Neural progenitor cell (in vitro differentiated cells): ENCODE measurements at regions not wholly inside any gene's neighbourhood (a gene's known extent, or its start where the extent isn't known, plus 50 kb on each side); places are given as distances from the start of the nearest gene placed in this dataset.
A peak's percentile ranks its signal among the peaks of the same experiment; 100 is the strongest.

ENCODE experiments used
- DNase-seq: peaks from one replicate; pipeline ENCODE4 v3.0.0-alpha.2; 2016; ENCODE audit warnings: low spot score
- H2AFZ ChIP-seq: fragments of 200-600 bp; sonication (generic); replicated peaks from 2 replicates; pipeline ENCODE4 v1.6.1; 2016; ENCODE audit warnings: antibody characterized with exemption
- H3F3A ChIP-seq: fragments of 200-600 bp; sonication (generic); 2 replicates; pipeline ENCODE4 v1.6.1; 2016; ENCODE audit warnings: antibody characterized with exemption, low read depth
- H3K27ac ChIP-seq: fragments of 200-600 bp; sonication (generic); 2 replicates; pipeline ENCODE4 v1.5.1; 2016; ENCODE audit warnings: mild to moderate bottlenecking
- H3K27me3 ChIP-seq: fragments of 200-600 bp; sonication (generic); 2 replicates; pipeline ENCODE4 v1.6.1; 2016; ENCODE audit warnings: mild to moderate bottlenecking, moderate library complexity
- H3K36me3 ChIP-seq: fragments of 200-600 bp; sonication (generic); 2 replicates; pipeline ENCODE4 v1.5.1; 2016
- H3K4me1 ChIP-seq: fragments of 200-600 bp; sonication (generic); 2 replicates; pipeline ENCODE4 v1.6.1; 2016; ENCODE audit warnings: mixed run types
- H3K4me2 ChIP-seq: fragments of 200-600 bp; sonication (generic); 2 replicates; pipeline ENCODE4 v1.6.1; 2016
- H3K4me3 ChIP-seq: fragments of 200-600 bp; sonication (generic); 2 replicates; pipeline ENCODE4 v1.5.1; 2016
- H3K79me2 ChIP-seq: fragments of 200-600 bp; sonication (generic); 2 replicates; pipeline ENCODE4 v1.6.1; 2016; ENCODE audit warnings: low read depth
- H3K9ac ChIP-seq: fragments of 200-600 bp; sonication (generic); 2 replicates; pipeline ENCODE4 v1.6.1; 2016
- H3K9me3 ChIP-seq: fragments of 200-600 bp; sonication (generic); 2 replicates; pipeline ENCODE4 v1.5.1; 2016; ENCODE audit warnings: low read depth
- H4K20me1 ChIP-seq: fragments of 200-600 bp; sonication (generic); 2 replicates; pipeline ENCODE4 v1.6.1; 2016; ENCODE audit warnings: low read depth
- H3K27ac Mint-ChIP-seq: 3 replicates; pipeline ENCODE4 v1.8.0; 2021; ENCODE audit warnings: mixed read lengths
- H3K27me3 Mint-ChIP-seq: 2 replicates; pipeline ENCODE4 v1.8.0; 2022; ENCODE audit warnings: low read depth, mild to moderate bottlenecking, inconsistent platforms, moderate library complexity, mixed read lengths; ENCODE audit not compliant: insufficient read depth
- H3K36me3 Mint-ChIP-seq: 3 replicates; pipeline ENCODE4 v1.8.0; 2021; ENCODE audit warnings: mixed read lengths
- H3K4me1 Mint-ChIP-seq: 3 replicates; pipeline ENCODE4 v1.8.0; 2021; ENCODE audit warnings: mixed read lengths
- H3K4me3 Mint-ChIP-seq: 3 replicates; pipeline ENCODE4 v1.8.0; 2021; ENCODE audit warnings: mild to moderate bottlenecking, moderate library complexity, mixed read lengths
- H3K9me3 Mint-ChIP-seq: 3 replicates; pipeline ENCODE4 v1.8.0; 2020; ENCODE audit warnings: mixed read lengths
- CTCF ChIP-seq: fragments of 200-600 bp; sonication (generic); IDR thresholded peaks from 2 replicates; pipeline ENCODE4 v1.5.1; 2017; ENCODE audit warnings: antibody characterized with exemption, mild to moderate bottlenecking
- EZH2 ChIP-seq: fragments of 200-600 bp; sonication (generic); IDR thresholded peaks from 2 replicates; pipeline ENCODE4 v1.6.1; 2017; ENCODE audit warnings: antibody characterized with exemption, mild to moderate bottlenecking, moderate library complexity
- EZH2phosphoT487 ChIP-seq: fragments of 200-600 bp; sonication (generic); IDR thresholded peaks from 2 replicates; pipeline ENCODE4 v1.6.1; 2017; ENCODE audit warnings: antibody characterized with exemption

- peak; percentile 40 for DNase-seq
- Histone ChIP-seq H3F3A (no peaks in the 10 kb centered on the region), H3K9ac (no peak overlapping the region), H3K79me2 (no peaks in the 10 kb centered on the region), H3K9me3 (peaks cover 31% of the 10 kb centered on the region), H3K4me2 (no peak overlapping the region), H3K4me1 (no peaks in the 10 kb centered on the region), H4K20me1 (no peaks in the 10 kb centered on the region), H3K4me3 (no peak overlapping the region), H3K27me3 (no peaks in the 10 kb centered on the region), H2AFZ (no peak overlapping the region), H3K27ac (no peak overlapping the region), H3K36me3 (peaks cover 13% of the 10 kb centered on the region)
- no peak for TF ChIP-seq EZH2phosphoT487
- TF ChIP-seq EZH2: no peak
- TF ChIP-seq CTCF: no peak
- Mint-ChIP-seq H3K4me3 (no peak overlapping the region), H3K4me1 (no peaks in the 10 kb centered on the region), H3K27me3 (no peaks in the 10 kb centered on the region), H3K9me3 (peaks cover 48% of the 10 kb centered on the region), H3K36me3 (peaks cover 5% of the 10 kb centered on the region), H3K27ac (no peak overlapping the region)
Measured at GRCh38 chr4:95929448-95930064, 89.7 kb downstream of the PDHA2 start.

GRCh38 chr4:95939141-95939540 lies 99.2 kb downstream of the PDHA2 start:
- TF ChIP-seq CTCF (no peak), EZH2 (no peak), EZH2phosphoT487 (no peak)
- H3K27me3 Mint-ChIP-seq: no peaks in the 10 kb centered on the region
- no peaks in the 10 kb centered on the region for H3K9me3 Mint-ChIP-seq
- no peak overlapping the region for H2AFZ ChIP-seq
- H3K36me3 ChIP-seq: no peaks in the 10 kb centered on the region
- no peaks in the 10 kb centered on the region for H3F3A ChIP-seq
- H3K4me3 Mint-ChIP-seq: no peak overlapping the region
- H3K9me3 ChIP-seq: no peaks in the 10 kb centered on the region
- no peak overlapping the region for H3K27ac Mint-ChIP-seq
- no peaks in the 10 kb centered on the region for H3K79me2 ChIP-seq
- H3K4me1 ChIP-seq: no peaks in the 10 kb centered on the region
- H3K27me3 ChIP-seq: no peaks in the 10 kb centered on the region
- no peak overlapping the region for H3K27ac ChIP-seq
- no peak overlapping the region for H3K4me2 ChIP-seq
- H4K20me1 ChIP-seq: no peaks in the 10 kb centered on the region
- DNase-seq: no peak
- H3K36me3 Mint-ChIP-seq: peaks cover 2% of the 10 kb centered on the region
- H3K4me1 Mint-ChIP-seq: no peaks in the 10 kb centered on the region
- H3K4me3 ChIP-seq: no peak overlapping the region
- H3K9ac ChIP-seq: no peak overlapping the region

GRCh38 chr4:95949136-95949765 lies 109.4 kb downstream of the PDHA2 start:
- Mint-ChIP-seq H3K36me3 (peaks cover 8% of the 10 kb centered on the region), H3K4me1 (peaks cover 11% of the 10 kb centered on the region), H3K27ac (peak overlapping the region; percentile 13), H3K4me3 (no peak overlapping the region), H3K9me3 (peaks cover 21% of the 10 kb centered on the region), H3K27me3 (peaks cover 3% of the 10 kb centered on the region)
- H3K27ac ChIP-seq: no peak overlapping the region
- no peaks in the 10 kb centered on the region for H3K36me3 ChIP-seq
- H3K4me3 ChIP-seq: no peak overlapping the region
- H3K79me2 ChIP-seq: no peaks in the 10 kb centered on the region
- no peak overlapping the region for H3K9ac ChIP-seq
- no peaks in the 10 kb centered on the region for H4K20me1 ChIP-seq
- no peak overlapping the region for H3K4me2 ChIP-seq
- H2AFZ ChIP-seq: no peak overlapping the region
- H3K4me1 ChIP-seq: no peaks in the 10 kb centered on the region
- no peak for TF ChIP-seq EZH2phosphoT487
- no peak for TF ChIP-seq EZH2
- TF ChIP-seq CTCF: no peak
- H3K9me3 ChIP-seq: no peaks in the 10 kb centered on the region
- DNase-seq: no peak
- H3F3A ChIP-seq: no peaks in the 10 kb centered on the region
- no peaks in the 10 kb centered on the region for H3K27me3 ChIP-seq
